ENCODE measurements at regions not wholly inside any gene's neighbourhood (a gene's known extent, or its start where the extent isn't known, plus 50 kb on each side); places are given as distances from the start of the nearest gene placed in this dataset.

DNA sequence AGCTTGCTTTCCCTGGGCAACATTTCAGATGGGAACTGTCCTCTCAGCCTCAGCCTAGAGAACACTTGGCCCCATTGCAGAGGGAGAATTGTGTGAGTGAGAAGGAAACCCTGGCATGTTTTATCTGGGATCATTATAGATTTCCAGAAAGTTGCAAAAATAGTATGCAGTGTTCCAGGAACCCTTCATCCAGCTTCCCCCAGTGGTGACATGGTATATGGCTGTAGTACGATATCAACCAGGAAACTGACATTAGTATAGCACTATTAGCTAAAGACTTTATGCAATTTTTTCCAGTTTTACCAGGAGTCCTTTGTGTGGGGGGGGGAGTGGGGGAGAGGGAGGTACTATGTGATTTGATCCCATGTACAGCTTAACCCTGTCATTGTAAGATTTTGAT lies 166.2 kb upstream of the KBTBD8 start:
- Histone ChIP-seq H3K79me2 (ENCODE audit: control insufficient read depth in 1 of 2, insufficient read depth in 2 of 2, low read length in 2 of 2) (no peaks in the 10 kb centered on the region), H3K14ac (ENCODE audit: insufficient read length) (no peak overlapping the region), H3K36me3 (ENCODE audit: control insufficient read depth in 2 of 4, insufficient read depth in 4 of 4, low read length in 3 of 4) (no peaks in the 10 kb centered on the region), H4K8ac (ENCODE audit: extremely low read depth, insufficient read depth, low read length) (no peak overlapping the region), H4K5ac (ENCODE audit: insufficient read length, low read depth, low read length) (no peak overlapping the region), H3K23ac (ENCODE audit: insufficient read length) (no peak overlapping the region), H3K4me2 (ENCODE audit: insufficient read depth in 1 of 2, low read depth in 2 of 2, low read length in 2 of 2) (no peak overlapping the region), H2BK12ac (ENCODE audit: low read depth, low read length) (no peak overlapping the region), H3K9ac (replicated peaks in 1 of 4; ENCODE audit: extremely low read depth in 1 of 4, low read depth in 3 of 4, low read length in 3 of 4) (no peak overlapping the region), H2AK5ac (ENCODE audit: low read depth, low read length) (no peak overlapping the region), H3K23me2 (ENCODE audit: low read depth, low read length) (no peaks in the 10 kb centered on the region), H3K4ac (replicated peaks; ENCODE audit: insufficient read length, low read depth, low read length) (no peak overlapping the region), H3K4me1 (replicated peaks in 1 of 4; ENCODE audit: control insufficient read depth in 3 of 4, insufficient read depth in 4 of 4, low read length in 3 of 4) (0 out of 7 replicates have a peak, but pooled peaks cover 0 to 4% (median 0%) of the 10 kb centered on the region in 4 experiments), H3K27me3 (replicated peaks in 1 of 4; ENCODE audit: control insufficient read depth in 3 of 4, extremely low read depth in 1 of 4, insufficient read depth in 3 of 4, low read length in 3 of 4) (no peaks in the 10 kb centered on the region), H3K79me1 (ENCODE audit: low read depth, low read length) (no peaks in the 10 kb centered on the region), H2BK120ac (replicated peaks; ENCODE audit: low read depth, low read length) (no peak overlapping the region), H3K9me3 (ENCODE audit: insufficient read depth in 2 of 2, low read depth in 1 of 2, low read length in 1 of 2) (no peaks in the 10 kb centered on the region; a peak in 1 of 4 replicates), H2BK15ac (ENCODE audit: low read length) (no peak overlapping the region), H3K56ac (replicated peaks; ENCODE audit: insufficient read length, low read depth, low read length) (no peak overlapping the region), H3K18ac (ENCODE audit: extremely low read depth, low read length) (no peak overlapping the region), H2BK5ac (ENCODE audit: low read depth, low read length) (no peak overlapping the region), H2AFZ (ENCODE audit: low read length) (no peak overlapping the region), H2BK20ac (ENCODE audit: low read length) (no peak overlapping the region), H4K91ac (replicated peaks; ENCODE audit: insufficient read length, low read length) (no peak overlapping the region), H3K27ac (ENCODE audit: low read depth, low read length) (no peak overlapping the region), H4K20me1 (replicated peaks in 1 of 2; ENCODE audit: control insufficient read depth in 1 of 2, insufficient read depth in 2 of 2, low read length in 2 of 2) (no peaks in the 10 kb centered on the region), H3K4me3 (ENCODE audit: extremely low read depth in 1 of 4, insufficient read depth in 2 of 4, low read depth in 3 of 4, low read length in 4 of 4) (no peak overlapping the region)
- 92% methylated on average over 1 of the region's 1 CpG; no CpG with 5 or more reads in 1 of the 2 experiments for WGBS, 2 experiments (ENCODE audit: extremely low coverage in 1 of 2, insufficient coverage in 1 of 2, insufficient read length in 1 of 2, insufficient replicate concordance in 2 of 2, low coverage in 1 of 2, low lambda C conversion rate in 2 of 2, missing lambda C conversion rate in 1 of 2)
- no peak for DNase-seq (ENCODE audit: low read depth in 1 of 2, low spot score in 2 of 2)
- FAIRE-seq = no peak
- ChIA-PET CTCF (ENCODE audit: partially characterized antibody) (interaction anchor here (0.6 to 2.2 kb wide), 4 partner anchors 10 to 486 kb away, joined by 3 to 11 read pairs (median 6); no protein-coding TSS in a partner anchor), POLR2A (ENCODE audit: partially characterized antibody) (no interaction called here)
- TF ChIP-seq CEBPB (IDR thresholded peaks at IDR 0.05; ENCODE audit: low read depth, low read length) (no peak), RXRA (IDR thresholded peaks at IDR 0.05; ENCODE audit: insufficient read depth, low read depth, low read length) (no peak), CBX8 (IDR thresholded peaks at IDR 0.05; ENCODE audit: borderline replicate concordance, low read depth, low read length) (no peak), CHD1 (IDR thresholded peaks at IDR 0.05; ENCODE audit: low read depth, low read length) (no peak), SAP30 (IDR thresholded peaks at IDR 0.05; ENCODE audit: insufficient read depth, insufficient replicate concordance, low read length) (no peak), CBX5 (IDR thresholded peaks at IDR 0.05; ENCODE audit: low read depth, low read length) (no peak), CTBP2 (IDR thresholded peaks at IDR 0.05; ENCODE audit: borderline replicate concordance, insufficient read depth, insufficient read length, low read length) (no peak), RNF2 (IDR thresholded peaks at IDR 0.05; ENCODE audit: borderline replicate concordance, low read depth, low read length, missing control alignments, poor library complexity, severe bottlenecking) (no peak), BCL11A (IDR thresholded peaks at IDR 0.05; ENCODE audit: low read depth in 2 of 2, low read length in 2 of 2) (no peak)
- TF ChIP-seq, protein P1, sequence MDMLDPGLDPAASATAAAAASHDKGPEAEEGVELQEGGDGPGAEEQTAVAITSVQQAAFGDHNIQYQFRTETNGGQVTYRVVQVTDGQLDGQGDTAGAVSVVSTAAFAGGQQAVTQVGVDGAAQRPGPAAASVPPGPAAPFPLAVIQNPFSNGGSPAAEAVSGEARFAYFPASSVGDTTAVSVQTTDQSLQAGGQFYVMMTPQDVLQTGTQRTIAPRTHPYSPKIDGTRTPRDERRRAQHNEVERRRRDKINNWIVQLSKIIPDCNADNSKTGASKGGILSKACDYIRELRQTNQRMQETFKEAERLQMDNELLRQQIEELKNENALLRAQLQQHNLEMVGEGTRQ (IDR thresholded peaks at IDR 0.05; ENCODE audit: low read length) = no peak

Measured in H1 (cell line).